Thyroid gland (tissue), 4 donors: ENCODE measurements at regions not wholly inside any gene's neighbourhood (a gene's known extent, or its start where the extent isn't known, plus 50 kb on each side); places are given as distances from the start of the nearest gene placed in this dataset.
"Not testable (repeated sequence)": the region's sequence is repeated elsewhere in the genome, so short reads cannot be mapped to it uniquely, and the experiment has no call there.

Source experiments
- POLR2A ChIP-seq, 2 donors: fragments of 450-650 bp; IDR thresholded peaks; one replicate each; pipeline ENCODE4 v1.6.1; 2017; ENCODE audit warnings: antibody characterized with exemption in 2 of 2, mild to moderate bottlenecking in 2 of 2, moderate library complexity in 1 of 2
- TF ChIP-seq, protein P1 (sequence below), 6 experiments: fragments of 200-600 bp in 3 of 6; fragments of 450-650 bp in 3 of 6; sonication (generic) in 3 of 6; IDR thresholded peaks; one replicate each; pipeline ENCODE4 v1.5.1; 2016 to 2019; ENCODE audit warnings: antibody characterized with exemption in 6 of 6, mild to moderate bottlenecking in 2 of 6, inconsistent platforms in 1 of 6, moderate library complexity in 1 of 6

DNA sequence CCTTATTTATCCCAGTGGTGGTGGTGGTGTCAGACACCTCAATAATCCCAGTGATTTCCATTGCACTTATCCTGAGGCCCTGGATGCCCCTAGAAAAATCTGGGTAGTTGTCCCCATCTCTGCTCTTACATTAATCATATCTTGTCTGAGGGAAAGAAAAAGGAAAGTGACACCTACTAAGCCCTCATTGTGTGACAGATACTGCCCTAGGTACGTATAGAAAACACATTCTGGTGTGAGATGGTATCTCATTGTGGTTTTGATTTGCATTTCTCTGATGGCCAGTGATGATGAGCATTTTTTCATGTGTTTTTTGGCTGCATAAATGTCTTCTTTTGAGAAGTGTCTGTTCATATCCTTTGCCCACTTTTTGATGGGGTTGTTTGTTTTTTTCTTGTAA is 162.6 kb upstream of the JADE1 start:
- TF ChIP-seq, protein P1, sequence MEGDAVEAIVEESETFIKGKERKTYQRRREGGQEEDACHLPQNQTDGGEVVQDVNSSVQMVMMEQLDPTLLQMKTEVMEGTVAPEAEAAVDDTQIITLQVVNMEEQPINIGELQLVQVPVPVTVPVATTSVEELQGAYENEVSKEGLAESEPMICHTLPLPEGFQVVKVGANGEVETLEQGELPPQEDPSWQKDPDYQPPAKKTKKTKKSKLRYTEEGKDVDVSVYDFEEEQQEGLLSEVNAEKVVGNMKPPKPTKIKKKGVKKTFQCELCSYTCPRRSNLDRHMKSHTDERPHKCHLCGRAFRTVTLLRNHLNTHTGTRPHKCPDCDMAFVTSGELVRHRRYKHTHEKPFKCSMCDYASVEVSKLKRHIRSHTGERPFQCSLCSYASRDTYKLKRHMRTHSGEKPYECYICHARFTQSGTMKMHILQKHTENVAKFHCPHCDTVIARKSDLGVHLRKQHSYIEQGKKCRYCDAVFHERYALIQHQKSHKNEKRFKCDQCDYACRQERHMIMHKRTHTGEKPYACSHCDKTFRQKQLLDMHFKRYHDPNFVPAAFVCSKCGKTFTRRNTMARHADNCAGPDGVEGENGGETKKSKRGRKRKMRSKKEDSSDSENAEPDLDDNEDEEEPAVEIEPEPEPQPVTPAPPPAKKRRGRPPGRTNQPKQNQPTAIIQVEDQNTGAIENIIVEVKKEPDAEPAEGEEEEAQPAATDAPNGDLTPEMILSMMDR (IDR thresholded peaks at IDR 0.05) = not testable (repeated sequence)
- not testable (repeated sequence) for TF ChIP-seq POLR2A (IDR thresholded peaks at IDR 0.05)
